IPS-15b (cell line): ENCODE measurements at regions not wholly inside any gene's neighbourhood (a gene's known extent, or its start where the extent isn't known, plus 50 kb on each side); places are given as distances from the start of the nearest gene placed in this dataset.
"Not testable (repeated sequence)": the region's sequence is repeated elsewhere in the genome, so short reads cannot be mapped to it uniquely, and the experiment has no call there.

Source experiments
- H3K27me3 ChIP-seq: one replicate; pipeline ENCODE4 v1.6.1; 2013; ENCODE audit warnings: low read length; ENCODE audit not compliant: control insufficient read depth, insufficient read depth
- H3K36me3 ChIP-seq: one replicate; pipeline ENCODE4 v1.6.1; 2013; ENCODE audit warnings: low read length; ENCODE audit not compliant: control insufficient read depth, insufficient read depth
- H3K4me1 ChIP-seq: one replicate; pipeline ENCODE4 v1.6.1; 2013; ENCODE audit warnings: mild to moderate bottlenecking, low read length; ENCODE audit not compliant: control insufficient read depth, insufficient read depth
- H3K4me3 ChIP-seq: one replicate; pipeline ENCODE4 v1.5.1; 2013; ENCODE audit warnings: low read depth, low read length
- H3K9ac ChIP-seq: one replicate; pipeline ENCODE4 v1.6.1; 2013; ENCODE audit warnings: low read depth, mild to moderate bottlenecking, low read length
- H3K9me3 ChIP-seq: one replicate; pipeline ENCODE4 v1.6.1; 2013; ENCODE audit warnings: mild to moderate bottlenecking, low read length; ENCODE audit not compliant: control insufficient read depth, insufficient read depth

DNA sequence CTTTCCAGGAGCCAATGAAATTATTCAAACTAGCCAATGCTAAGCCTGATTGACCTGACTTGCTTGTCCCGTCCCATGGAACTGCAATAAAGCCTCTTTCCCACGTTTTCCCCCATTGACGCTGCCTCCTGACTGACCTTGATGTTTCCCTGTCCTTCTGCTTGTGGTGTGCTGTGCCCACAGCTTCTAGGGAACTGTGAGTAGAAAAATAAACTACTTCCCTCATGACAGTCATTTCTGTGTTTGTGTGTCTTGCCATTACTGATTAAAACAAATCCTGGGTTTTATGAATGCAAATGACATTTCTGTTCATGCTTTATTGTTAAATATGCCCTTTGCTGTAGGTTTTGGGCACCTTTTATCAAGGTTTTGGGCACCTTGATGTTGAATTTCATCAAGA is 91.3 kb upstream of the ABI1 start:
- Histone ChIP-seq H3K4me3 (no peak overlapping the region), H3K9ac (no peak overlapping the region), H3K36me3 (no peaks in the 10 kb centered on the region), H3K9me3 (no peaks in the 10 kb centered on the region), H3K27me3 (no peaks in the 10 kb centered on the region), H3K4me1 (no peaks in the 10 kb centered on the region)

- H3K4me3 ChIP-seq, result no peak overlapping the region
- no peaks in the 10 kb centered on the region for H3K9me3 ChIP-seq
Measured at GRCh38 chr10:26951650-26952049, 90.9 kb upstream of the ABI1 start.

GRCh38 chr10:26950934-26951333 is 90.2 kb upstream of the ABI1 start:
- Histone ChIP-seq H3K9me3 (no peaks in the 10 kb centered on the region), H3K9ac (no peak overlapping the region), H3K27me3 (no peaks in the 10 kb centered on the region), H3K4me1 (no peaks in the 10 kb centered on the region), H3K36me3 (no peaks in the 10 kb centered on the region), H3K4me3 (no peak overlapping the region)

More at GRCh38 chr10:26951650-26952049, 90.9 kb upstream of the ABI1 start:
- Histone ChIP-seq H3K36me3 (no peaks in the 10 kb centered on the region), H3K9ac (no peak overlapping the region), H3K27me3 (no peaks in the 10 kb centered on the region), H3K4me1 (no peaks in the 10 kb centered on the region)

DNA sequence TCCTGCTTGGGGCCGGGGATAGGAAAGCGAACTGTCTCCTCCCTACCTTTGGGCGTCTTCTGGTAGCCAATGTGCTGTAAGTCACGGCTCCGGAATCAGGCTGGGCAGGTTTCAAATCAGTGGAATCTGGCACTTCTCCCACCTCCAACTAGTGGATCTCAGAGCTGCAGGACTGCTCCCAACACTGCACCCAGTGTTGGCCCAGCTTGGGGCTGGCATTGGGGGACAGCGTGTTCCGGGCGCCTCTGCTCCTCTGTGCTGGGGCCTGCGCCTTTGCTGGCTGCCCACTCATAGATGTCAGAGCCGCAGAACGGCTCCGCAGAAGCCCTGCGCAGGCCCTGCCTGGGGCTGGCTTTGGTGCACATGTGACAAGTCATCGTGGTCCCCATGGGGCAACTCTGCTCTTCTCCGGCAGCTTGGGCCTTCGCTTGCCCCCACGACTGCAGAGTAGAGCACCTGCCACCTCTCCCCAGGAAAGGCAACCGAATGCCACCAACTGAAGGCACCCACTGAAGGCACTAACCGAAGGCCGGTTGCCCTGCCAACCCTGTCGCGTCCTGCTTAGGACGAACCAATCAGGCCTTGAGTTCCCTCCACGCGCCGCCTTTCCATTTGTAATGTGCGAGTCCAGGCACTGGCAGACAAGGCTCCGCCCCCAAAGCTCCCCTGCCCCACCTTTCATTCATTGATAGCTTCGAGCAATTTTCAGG is 85.5 kb upstream of the ABI1 start:
- Histone ChIP-seq H3K36me3 (no peaks in the 10 kb centered on the region), H3K9me3 (no peaks in the 10 kb centered on the region)

DNA sequence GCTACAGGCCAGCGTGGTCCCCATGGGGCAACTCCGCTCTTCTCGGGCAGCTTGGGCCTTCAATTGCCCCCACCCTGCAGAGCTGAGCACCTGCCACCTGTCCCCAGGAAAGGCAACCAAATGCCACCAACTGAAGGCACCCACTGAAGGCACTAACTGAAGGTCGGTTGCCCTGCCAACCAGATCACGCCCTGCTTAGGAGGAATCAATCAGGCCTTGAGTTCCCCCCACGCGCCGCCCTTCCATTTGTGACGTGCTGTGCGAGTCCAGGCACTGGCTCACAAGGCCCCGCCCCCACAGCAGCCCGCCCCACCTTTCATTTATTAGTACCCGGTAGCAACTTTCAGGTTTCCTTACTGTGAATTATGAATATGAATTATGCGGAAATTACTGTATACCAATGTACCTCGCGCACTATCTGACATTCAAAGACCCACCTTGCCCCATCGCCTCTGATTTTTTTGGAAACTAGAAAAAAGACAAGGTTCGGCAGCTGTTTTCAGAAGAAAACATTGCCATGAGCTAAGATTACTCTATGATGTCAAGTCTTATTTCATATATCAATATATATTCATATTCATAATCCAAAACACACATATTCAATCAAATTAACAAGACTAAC is 83.6 kb upstream of the ABI1 start:
- no peak overlapping the region for H3K4me3 ChIP-seq
- H3K9ac ChIP-seq, result no peak overlapping the region
- no peaks in the 10 kb centered on the region for H3K9me3 ChIP-seq
- H3K36me3 ChIP-seq, result no peaks in the 10 kb centered on the region
- no peaks in the 10 kb centered on the region for H3K4me1 ChIP-seq
- H3K27me3 ChIP-seq, result no peaks in the 10 kb centered on the region

More for the DNA sequence above, 85.5 kb upstream of the ABI1 start:
- Histone ChIP-seq H3K4me1 (no peaks in the 10 kb centered on the region), H3K27me3 (no peaks in the 10 kb centered on the region), H3K9ac (no peak overlapping the region), H3K4me3 (no peak overlapping the region)

GRCh38 chr10:26939962-26940354 is 79.2 kb upstream of the ABI1 start:
- Histone ChIP-seq H3K27me3 (no peaks in the 10 kb centered on the region), H3K9me3 (no peaks in the 10 kb centered on the region), H3K4me3 (no peak overlapping the region), H3K4me1 (no peaks in the 10 kb centered on the region), H3K9ac (no peak overlapping the region), H3K36me3 (no peaks in the 10 kb centered on the region)

- Histone ChIP-seq H3K36me3 (no peaks in the 10 kb centered on the region), H3K4me3 (no peak overlapping the region), H3K9ac (no peak overlapping the region), H3K27me3 (no peaks in the 10 kb centered on the region), H3K9me3 (no peaks in the 10 kb centered on the region), H3K4me1 (no peaks in the 10 kb centered on the region)
Measured at GRCh38 chr10:26939290-26939961, 78.7 kb upstream of the ABI1 start.

DNA sequence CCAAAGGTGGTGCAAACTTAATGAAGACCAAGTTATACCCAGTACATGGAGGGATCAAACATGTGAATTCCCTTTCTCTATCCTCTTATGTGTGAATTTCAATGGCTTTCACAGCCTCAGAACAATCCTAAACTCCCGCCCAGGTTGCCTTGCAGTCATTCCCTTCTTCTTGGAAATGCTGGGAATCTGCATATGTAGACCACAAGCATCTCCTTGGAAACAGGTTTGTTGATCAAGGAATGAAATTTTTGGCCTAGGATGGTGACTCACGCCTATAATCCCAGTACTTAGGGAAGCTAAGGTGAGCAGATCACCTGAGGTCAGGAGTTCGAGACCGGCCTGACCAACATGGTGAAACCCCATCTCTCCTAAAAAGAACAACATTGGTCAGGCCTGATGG is 77.8 kb upstream of the ABI1 start:
- Histone ChIP-seq H3K4me3 (no peak overlapping the region), H3K9me3 (no peaks in the 10 kb centered on the region), H3K4me1 (no peaks in the 10 kb centered on the region), H3K27me3 (no peaks in the 10 kb centered on the region), H3K36me3 (no peaks in the 10 kb centered on the region), H3K9ac (no peak overlapping the region)

GRCh38 chr10:26937371-26937770 is 76.6 kb upstream of the ABI1 start:
- Histone ChIP-seq H3K9ac (no peak overlapping the region), H3K4me3 (no peak overlapping the region), H3K36me3 (no peaks in the 10 kb centered on the region), H3K4me1 (no peaks in the 10 kb centered on the region), H3K9me3 (no peaks in the 10 kb centered on the region), H3K27me3 (no peaks in the 10 kb centered on the region)

DNA sequence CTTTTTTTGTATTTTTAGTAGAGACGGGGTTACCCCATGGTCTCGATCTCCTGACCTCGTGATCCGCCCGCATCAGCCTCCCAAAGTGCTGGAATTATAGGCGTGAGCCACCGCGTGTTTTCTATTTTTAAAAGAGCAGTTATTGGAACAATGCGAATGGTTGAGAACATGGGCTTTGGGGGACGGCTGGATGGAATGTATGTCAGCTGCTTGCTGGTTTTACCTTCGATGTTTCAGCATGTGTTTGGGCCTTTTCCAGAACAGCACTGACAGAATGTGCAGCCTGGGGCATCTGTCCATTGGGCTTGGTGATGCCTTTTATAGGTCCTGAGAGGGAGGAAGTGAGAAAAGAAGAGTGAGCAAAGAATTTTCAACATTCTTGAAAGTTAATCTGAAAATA is 73.4 kb upstream of the ABI1 start:
- H3K9me3 ChIP-seq, H3K4me1 ChIP-seq, H3K4me3 ChIP-seq, H3K36me3 ChIP-seq, H3K9ac ChIP-seq, H3K27me3 ChIP-seq: not testable (repeated sequence)

GRCh38 chr10:26932576-26932975 is 71.8 kb upstream of the ABI1 start:
- peaks cover 3% of the 10 kb centered on the region for H3K4me1 ChIP-seq
- no peak overlapping the region for H3K4me3 ChIP-seq
- H3K27me3 ChIP-seq, result no peaks in the 10 kb centered on the region
- H3K9ac ChIP-seq, result no peak overlapping the region
- H3K9me3 ChIP-seq, result no peaks in the 10 kb centered on the region
- H3K36me3 ChIP-seq, result no peaks in the 10 kb centered on the region

DNA sequence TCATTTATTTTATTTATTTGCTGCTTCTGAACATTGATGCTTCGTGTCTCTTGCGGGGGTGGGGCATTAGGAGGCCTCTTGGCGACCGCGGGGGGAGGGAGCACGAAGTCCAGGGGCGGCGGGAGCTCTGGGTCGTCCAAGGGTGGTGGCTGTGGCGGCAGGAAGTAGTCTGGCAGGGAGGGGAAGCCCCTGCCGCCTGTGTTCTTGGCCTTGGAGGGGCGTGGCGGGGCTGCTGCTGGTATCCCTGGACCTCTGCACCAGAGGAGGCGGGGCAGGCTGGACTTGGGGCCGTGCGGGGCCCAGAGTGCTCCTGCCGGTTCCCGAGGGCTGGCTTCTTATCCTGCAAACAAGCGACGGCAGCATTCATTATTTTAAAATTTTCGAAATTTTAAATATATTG is 70.5 kb upstream of the ABI1 start:
- H3K9me3 ChIP-seq, result no peaks in the 10 kb centered on the region
- H3K4me1 ChIP-seq, result peaks cover 3% of the 10 kb centered on the region
- peak overlapping the region; percentile 8 for H3K4me3 ChIP-seq
- no peaks in the 10 kb centered on the region for H3K27me3 ChIP-seq
- no peak overlapping the region for H3K9ac ChIP-seq
- H3K36me3 ChIP-seq, result no peaks in the 10 kb centered on the region
